GM19193 (cell line): ENCODE measurements at regions not wholly inside any gene's neighbourhood (a gene's known extent, or its start where the extent isn't known, plus 50 kb on each side); places are given as distances from the start of the nearest gene placed in this dataset.

ENCODE experiments used
- POLR2A ChIP-seq: IDR thresholded peaks from 4 replicates; pipeline ENCODE4 v1.6.1; 2011; ENCODE audit not compliant: insufficient read depth, insufficient read length; ENCODE audit errors: extremely low read depth

- TF ChIP-seq POLR2A, result no peak
These were observed 141.6 kb upstream of the MAX start for GRCh38 chr14:65243766-65244442.

DNA sequence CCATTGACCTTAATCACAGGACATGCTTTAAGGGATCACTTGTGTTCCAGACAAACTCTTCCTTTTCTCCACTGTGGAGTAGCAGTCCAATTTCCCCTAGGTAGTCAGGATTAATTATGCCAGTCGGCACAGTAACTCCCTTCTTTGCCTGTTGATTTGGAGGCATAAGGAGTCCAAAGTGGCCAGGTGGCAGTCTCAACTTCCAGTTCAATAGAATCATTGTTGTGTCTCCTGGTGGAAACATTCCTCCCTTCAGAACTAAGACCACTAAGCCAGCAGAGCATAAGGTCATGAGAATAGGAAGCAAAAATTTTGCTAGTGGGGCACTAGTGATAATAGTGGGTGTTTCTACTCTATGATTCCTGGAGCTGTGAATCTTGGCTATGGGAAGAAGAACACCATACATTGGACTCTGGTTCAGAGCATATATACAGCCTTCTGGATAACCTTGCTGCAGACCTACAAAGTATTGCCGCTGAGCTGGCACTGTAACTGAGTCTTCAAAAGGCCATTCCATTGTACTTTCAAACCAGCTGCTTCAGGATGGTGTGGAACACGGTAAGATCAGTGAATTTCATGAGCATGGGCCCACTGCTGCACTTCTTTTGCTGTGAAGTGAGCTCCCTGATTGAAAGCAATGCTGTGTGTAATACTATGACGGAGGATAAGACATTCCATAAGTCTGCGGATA, 147.3 kb upstream of the MAX start:
- no peak for TF ChIP-seq POLR2A

- no peak for TF ChIP-seq POLR2A
These were observed 147.8 kb upstream of the MAX start for GRCh38 chr14:65250162-65250495.

DNA sequence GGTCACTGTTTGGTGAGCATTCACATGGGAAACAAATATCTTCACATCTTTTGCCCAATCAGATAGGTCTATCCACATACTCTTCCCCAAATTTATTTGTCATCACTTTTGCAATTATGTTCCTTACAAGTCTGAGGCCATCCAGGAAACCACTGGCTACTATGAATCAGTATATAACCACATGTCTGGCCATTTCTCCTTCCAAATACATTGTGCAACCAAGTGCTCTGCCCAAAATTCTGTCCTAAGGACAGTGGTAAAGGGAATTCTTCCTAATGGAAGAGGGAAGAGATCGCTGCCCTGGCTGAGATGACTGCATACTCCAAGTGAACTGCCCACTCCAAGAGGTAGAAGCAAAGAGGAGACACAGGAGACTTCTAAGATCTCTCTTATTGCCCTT, 148.9 kb upstream of the MAX start:
- TF ChIP-seq POLR2A, result no peak

- no peak for TF ChIP-seq POLR2A
These were observed 150.4 kb upstream of the MAX start for GRCh38 chr14:65252482-65253255.

DNA sequence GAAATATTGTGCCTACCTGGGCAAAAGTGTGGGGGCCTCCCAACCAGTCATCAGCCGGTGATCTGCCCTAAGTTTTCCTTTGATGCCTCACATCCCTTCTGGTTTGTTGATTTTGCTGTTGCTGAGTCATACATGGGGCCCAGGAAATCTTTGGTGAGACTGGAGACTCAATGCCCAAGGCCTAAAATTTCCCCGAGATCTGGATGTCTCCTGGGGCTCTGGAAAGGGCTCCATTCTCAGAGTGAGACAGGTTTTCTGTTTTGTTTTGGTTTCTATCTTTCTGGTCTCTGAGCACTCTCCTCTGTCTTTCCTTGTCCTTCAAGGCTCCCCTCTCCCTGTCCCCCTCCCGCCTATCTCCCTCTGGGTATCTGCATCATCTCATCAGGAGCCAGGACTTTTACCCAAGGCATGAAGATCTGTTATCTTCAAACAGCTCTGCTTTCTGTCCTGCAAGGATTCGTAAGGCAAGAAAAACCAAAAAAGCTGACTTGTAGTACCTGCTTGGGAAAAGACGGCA, 152.8 kb upstream of the MAX start:
- no peak for TF ChIP-seq POLR2A

DNA sequence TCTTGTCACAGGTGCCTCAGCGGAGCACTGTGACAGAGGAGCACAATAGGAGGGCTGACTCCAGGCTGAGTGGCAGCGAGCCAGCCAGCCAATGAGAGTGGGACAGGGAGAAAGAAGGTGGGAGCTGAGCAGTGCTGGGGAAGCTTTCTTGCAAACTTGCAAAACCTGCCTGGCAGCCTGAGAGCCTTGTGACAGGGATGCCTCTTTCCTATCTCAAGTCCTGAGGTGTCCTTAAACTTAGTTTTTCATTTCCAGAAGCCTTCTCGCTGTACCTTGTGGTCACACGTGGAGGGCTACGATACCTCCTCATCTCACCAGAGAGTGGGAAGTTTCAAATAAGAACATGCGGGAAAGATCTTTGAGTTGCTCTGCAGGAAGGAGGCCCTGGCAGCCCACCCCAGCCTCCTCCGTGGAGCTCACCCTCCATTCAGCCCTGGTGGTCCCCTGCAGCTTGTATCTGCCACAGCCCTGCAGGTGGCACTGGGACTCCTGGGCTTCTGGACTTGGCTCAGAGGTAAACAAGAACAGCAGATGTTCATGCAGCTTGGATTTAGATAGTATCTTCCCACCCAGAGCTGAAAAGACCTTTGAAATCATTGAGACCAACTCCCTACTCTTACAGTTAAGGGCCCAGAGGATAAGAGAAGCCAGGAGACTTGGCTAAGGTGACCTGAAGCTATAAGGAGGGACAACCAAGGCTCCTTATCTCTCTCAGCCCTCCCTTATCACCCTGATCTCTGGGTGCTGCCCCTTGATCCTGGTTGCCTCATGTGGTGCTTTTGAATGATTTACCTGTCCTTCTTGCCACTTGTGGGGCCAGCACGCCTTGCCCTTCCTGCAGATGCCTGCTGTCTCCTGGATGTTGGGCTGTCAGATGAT, 153.5 kb upstream of the MAX start:
- TF ChIP-seq POLR2A, result no peak

DNA sequence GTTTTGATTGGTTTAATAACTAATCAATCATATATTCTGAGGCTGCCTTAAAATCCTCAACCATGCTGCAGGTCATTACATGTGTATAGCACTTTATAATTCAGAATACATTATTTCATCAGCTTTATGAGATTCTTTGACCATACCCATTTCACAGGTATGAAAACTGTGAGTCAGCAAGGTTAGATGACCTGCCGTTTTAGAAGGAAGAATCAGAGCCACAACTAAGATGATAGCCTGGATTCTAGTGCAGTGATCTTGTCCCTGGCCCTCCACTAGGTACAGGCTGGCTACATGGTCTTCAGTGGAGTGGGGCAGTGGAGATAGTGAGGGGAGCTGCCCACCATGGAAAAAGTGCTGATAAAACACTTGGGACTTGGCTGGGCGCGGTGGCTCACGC, 154.4 kb upstream of the MAX start:
- no peak for TF ChIP-seq POLR2A

- no peak for TF ChIP-seq POLR2A
These were observed 155.1 kb upstream of the FUT8 start for GRCh38 chr14:65257425-65257824.

GRCh38 chr14:65258391-65258790, 154.1 kb upstream of the FUT8 start:
- TF ChIP-seq POLR2A, result no peak

DNA sequence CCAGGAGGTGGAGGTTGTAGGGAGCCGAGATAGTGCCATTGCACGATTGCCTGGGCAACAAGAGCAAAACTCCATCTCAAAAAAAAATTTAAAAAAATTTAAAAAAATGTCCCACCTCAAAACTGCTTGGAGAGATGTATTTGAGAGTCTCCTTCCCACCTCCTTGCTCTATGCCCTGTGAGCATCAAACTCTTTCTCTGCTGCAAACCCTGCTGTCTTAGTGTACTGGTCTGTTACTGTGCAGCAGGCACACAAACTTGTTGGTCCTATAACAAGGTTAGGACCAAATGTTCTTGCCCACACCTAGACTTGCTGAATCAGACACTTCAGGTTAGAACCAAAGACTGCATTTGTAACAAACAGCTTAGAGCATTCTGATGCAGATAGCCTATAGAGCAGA, 153.5 kb upstream of the FUT8 start:
- TF ChIP-seq POLR2A, result no peak

DNA sequence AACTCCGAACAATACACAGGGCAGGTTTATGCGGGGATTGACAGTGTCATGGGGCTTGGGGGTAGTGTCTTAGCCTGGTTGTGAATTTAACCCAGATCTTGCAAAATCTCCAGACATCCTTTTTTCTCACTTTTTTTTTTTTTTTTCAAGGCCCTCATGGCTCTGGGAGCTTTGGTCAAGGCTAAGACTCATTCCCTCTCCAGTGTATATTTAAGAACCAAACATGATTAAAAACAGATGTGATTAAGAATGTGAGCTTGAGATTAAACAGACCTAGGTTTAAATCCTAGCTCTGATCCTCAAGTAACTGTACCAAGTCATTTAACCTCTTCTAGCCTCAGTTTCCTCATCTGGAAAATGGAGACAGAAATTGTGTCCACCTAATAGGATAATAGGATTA, 151.7 kb upstream of the FUT8 start:
- no peak for TF ChIP-seq POLR2A

DNA sequence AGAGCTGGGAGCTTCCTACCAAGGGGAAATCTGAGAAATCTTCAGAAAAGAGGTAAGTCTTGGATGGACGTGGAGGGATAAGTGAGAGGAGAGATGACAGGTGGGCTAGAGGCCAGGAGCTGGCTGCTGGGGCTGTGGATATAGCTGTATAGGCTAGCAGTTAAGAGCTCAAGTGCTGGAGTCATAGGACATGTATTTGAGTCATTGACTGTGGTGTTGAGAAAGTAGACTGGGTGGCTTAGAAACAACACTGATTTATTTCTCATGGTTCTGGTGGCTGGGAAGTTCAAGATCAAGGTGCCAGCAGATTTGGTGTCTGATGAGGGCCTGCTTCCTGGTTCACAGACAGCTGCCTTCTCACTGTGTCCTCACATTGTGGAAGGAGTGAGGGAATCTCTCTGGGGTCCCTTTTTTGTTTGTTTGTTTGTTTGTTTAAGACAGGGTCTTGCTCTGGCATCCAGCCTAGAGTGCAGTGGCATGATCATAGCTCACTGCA, 151.1 kb upstream of the FUT8 start:
- TF ChIP-seq POLR2A, result no peak

DNA sequence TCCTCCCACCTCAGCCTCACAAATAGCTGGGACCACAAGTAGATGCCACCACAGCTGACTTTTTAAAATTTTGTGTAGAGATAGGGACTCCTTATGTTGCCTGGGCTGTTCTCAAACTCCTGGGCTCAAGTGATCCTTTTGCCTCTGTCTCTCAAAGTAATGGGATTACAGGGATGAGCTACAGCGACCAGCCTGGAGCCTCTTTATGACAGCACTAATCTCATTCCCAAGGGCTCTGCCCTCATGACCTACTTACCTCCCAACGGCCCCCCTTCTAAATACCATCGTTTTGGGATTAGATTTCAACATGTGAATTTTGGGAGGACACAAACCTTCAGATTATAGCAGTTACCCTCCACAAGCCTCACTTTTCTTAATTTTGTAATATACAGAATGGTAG, 150.6 kb upstream of the FUT8 start:
- TF ChIP-seq POLR2A, result no peak
